Fibroblast of skin of right quadriceps (primary cell): ENCODE measurements at regions not wholly inside any gene's neighbourhood (a gene's known extent, or its start where the extent isn't known, plus 50 kb on each side); places are given as distances from the start of the nearest gene placed in this dataset.
"Not testable (repeated sequence)": the region's sequence is repeated elsewhere in the genome, so short reads cannot be mapped to it uniquely, and the experiment has no call there.

Experiments
- DNase-seq: peaks from one replicate; pipeline ENCODE4 v3.0.0-alpha.2; 2013

GRCh38 chr2:36035137-36035536 lies 320.4 kb upstream of the CRIM1 start:
- DNase-seq, result no peak

GRCh38 chr2:36032046-36032445 lies 323.5 kb upstream of the CRIM1 start:
- DNase-seq, result no peak

- DNase-seq, result no peak
These were observed 324.1 kb upstream of the CRIM1 start for GRCh38 chr2:36031471-36031870.

GRCh38 chr2:36027616-36028015 lies 328.0 kb upstream of the CRIM1 start:
- no peak for DNase-seq

- no peak for DNase-seq
These were observed 342.5 kb upstream of the CRIM1 start for GRCh38 chr2:36013064-36013463.

GRCh38 chr2:36006444-36006843 lies 349.1 kb upstream of the CRIM1 start:
- DNase-seq, result no peak

- no peak for DNase-seq
These were observed 352.6 kb upstream of the CRIM1 start for GRCh38 chr2:36002941-36003340.

GRCh38 chr2:35997488-35997887 lies 358.1 kb upstream of the CRIM1 start:
- DNase-seq, result no peak

- no peak for DNase-seq
These were observed 366.1 kb upstream of the CRIM1 start for GRCh38 chr2:35989503-35989902.

- DNase-seq, result no peak
These were observed 366.5 kb upstream of the CRIM1 start for GRCh38 chr2:35989040-35989439.

- no peak for DNase-seq
These were observed 368.7 kb upstream of the CRIM1 start for GRCh38 chr2:35986871-35987270.

GRCh38 chr2:35978218-35978617 lies 377.4 kb upstream of the CRIM1 start:
- DNase-seq, result no peak

- no peak for DNase-seq
These were observed 379.0 kb upstream of the CRIM1 start for GRCh38 chr2:35976611-35977010.

- no peak for DNase-seq
These were observed 381.8 kb upstream of the CRIM1 start for GRCh38 chr2:35973737-35974132.

GRCh38 chr2:35973132-35973736 lies 382.3 kb upstream of the CRIM1 start:
- peak; percentile 41 for DNase-seq

- DNase-seq, result no peak
These were observed 391.8 kb upstream of the CRIM1 start for GRCh38 chr2:35963824-35964223.

GRCh38 chr2:35963357-35963756 lies 392.2 kb upstream of the CRIM1 start:
- no peak for DNase-seq

GRCh38 chr2:35962585-35963146 lies 392.9 kb upstream of the CRIM1 start:
- DNase-seq, result no peak

GRCh38 chr2:35960596-35960995 lies 395.0 kb upstream of the CRIM1 start:
- DNase-seq, result no peak

- DNase-seq, result not testable (repeated sequence)
These were observed 398.5 kb upstream of the CRIM1 start for GRCh38 chr2:35957053-35957452.

GRCh38 chr2:35946478-35946877 lies 409.1 kb upstream of the CRIM1 start:
- no peak for DNase-seq

GRCh38 chr2:35938838-35939237 lies 416.7 kb upstream of the CRIM1 start:
- no peak for DNase-seq

- peak; percentile 3 for DNase-seq
These were observed 422.5 kb upstream of the CRIM1 start for GRCh38 chr2:35933031-35933430.

GRCh38 chr2:35932276-35932963 lies 423.2 kb upstream of the CRIM1 start:
- no peak for DNase-seq

GRCh38 chr2:35931626-35932025 lies 424.0 kb upstream of the CRIM1 start:
- no peak for DNase-seq
